ENCODE measurements at regions not wholly inside any gene's neighbourhood (a gene's known extent, or its start where the extent isn't known, plus 50 kb on each side); places are given as distances from the start of the nearest gene placed in this dataset.
A peak's percentile ranks its signal among the peaks of the same experiment; 100 is the strongest.

GRCh38 chr10:78815702-78816334, 252.9 kb upstream of the ZMIZ1 start:
- DNase-seq (ENCODE audit: low read depth) = peak; percentile 30
- TF ChIP-seq, protein P1, sequence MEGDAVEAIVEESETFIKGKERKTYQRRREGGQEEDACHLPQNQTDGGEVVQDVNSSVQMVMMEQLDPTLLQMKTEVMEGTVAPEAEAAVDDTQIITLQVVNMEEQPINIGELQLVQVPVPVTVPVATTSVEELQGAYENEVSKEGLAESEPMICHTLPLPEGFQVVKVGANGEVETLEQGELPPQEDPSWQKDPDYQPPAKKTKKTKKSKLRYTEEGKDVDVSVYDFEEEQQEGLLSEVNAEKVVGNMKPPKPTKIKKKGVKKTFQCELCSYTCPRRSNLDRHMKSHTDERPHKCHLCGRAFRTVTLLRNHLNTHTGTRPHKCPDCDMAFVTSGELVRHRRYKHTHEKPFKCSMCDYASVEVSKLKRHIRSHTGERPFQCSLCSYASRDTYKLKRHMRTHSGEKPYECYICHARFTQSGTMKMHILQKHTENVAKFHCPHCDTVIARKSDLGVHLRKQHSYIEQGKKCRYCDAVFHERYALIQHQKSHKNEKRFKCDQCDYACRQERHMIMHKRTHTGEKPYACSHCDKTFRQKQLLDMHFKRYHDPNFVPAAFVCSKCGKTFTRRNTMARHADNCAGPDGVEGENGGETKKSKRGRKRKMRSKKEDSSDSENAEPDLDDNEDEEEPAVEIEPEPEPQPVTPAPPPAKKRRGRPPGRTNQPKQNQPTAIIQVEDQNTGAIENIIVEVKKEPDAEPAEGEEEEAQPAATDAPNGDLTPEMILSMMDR (conservative IDR thresholded peaks at IDR 0.05; ENCODE audit: low read depth, low read length) = no peak
- no peak overlapping the region for H3K4me3 ChIP-seq (ENCODE audit: low read depth, low read length)

DNA sequence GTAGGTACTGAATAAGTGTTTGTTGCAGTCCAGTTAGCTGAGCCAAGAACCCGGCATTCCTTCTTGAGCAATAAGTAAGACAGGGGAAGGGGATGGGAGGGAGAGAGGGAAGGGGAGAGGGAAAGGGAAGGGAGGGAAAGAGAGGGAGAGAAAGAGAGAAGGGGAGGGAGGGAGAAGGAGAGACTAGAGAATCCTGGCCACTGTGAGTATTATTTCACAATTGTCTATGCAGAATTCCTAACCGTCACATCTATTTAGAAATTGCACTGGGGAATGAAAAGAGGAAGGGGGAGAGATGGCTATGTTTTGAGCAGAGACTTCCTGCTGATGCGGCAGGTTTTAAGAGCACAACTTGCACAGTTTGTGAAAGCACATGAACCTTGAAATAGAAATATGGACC, 251.4 kb upstream of the ZMIZ1 start:
- no peak for DNase-seq (ENCODE audit: low read depth)
- TF ChIP-seq, protein P1 (conservative IDR thresholded peaks at IDR 0.05; ENCODE audit: low read depth, low read length) = no peak
- H3K4me3 ChIP-seq (ENCODE audit: low read depth, low read length) = no peak overlapping the region

- no peak overlapping the region for H3K4me3 ChIP-seq (ENCODE audit: low read depth, low read length)
- no peak for DNase-seq (ENCODE audit: low read depth)
- TF ChIP-seq, protein P1 (conservative IDR thresholded peaks at IDR 0.05; ENCODE audit: low read depth, low read length) = no peak
Measured at GRCh38 chr10:78817804-78818203, 251.0 kb upstream of the ZMIZ1 start.

DNA sequence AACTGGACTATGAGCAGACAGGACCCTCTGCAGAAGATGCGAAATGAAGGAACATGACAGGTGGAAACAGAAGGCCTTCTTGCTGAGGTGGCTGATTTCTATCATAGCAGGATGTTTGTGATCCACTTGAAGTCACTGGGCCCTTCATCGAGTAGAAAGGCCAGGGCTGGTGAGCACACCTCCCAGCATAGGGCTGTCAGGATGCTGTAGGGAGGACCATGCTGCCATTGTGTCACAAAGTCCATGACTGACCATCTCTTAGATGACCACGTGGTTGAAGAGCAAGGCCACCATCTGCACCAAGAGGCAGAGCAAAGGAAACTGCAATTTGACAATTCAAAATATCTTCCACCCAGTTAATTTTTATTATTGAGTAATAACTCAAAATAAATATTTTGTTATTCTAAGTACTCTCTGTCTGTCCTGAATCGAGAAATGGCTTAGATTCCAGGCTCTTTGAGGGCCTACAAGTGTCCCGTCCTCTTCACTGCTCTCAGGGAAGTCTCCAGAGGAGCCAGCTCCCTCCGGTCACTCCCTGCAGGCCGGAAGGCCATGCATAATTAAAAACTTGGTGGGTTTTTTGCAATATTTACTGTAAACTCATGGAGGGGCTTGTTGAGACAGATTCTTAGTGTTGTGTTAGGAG, 249.3 kb upstream of the ZMIZ1 start:
- H3K4me3 ChIP-seq (ENCODE audit: low read depth, low read length) = no peak overlapping the region
- DNase-seq (ENCODE audit: low read depth) = no peak
- TF ChIP-seq, protein P1 (conservative IDR thresholded peaks at IDR 0.05; ENCODE audit: low read depth, low read length) = no peak

DNA sequence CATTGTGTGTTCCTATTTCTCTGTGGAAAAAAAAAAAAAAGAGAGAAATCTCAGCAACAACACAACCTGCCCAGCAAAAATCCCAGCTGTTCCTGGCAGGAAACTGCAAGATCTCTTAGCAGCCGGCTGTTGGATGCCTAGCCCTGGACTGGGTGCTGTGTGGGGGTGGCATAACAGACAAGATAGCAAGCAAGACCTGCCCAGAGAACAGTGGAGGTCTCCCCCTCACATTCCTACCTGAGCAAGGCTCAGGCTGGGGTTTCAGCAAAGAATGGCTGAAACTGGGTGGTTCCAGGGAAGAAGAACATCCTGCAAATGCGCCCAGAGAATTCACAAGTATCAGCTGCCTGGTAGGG, 248.8 kb upstream of the ZMIZ1 start:
- TF ChIP-seq, protein P1 (conservative IDR thresholded peaks at IDR 0.05; ENCODE audit: low read depth, low read length) = no peak
- no peak overlapping the region for H3K4me3 ChIP-seq (ENCODE audit: low read depth, low read length)
- DNase-seq (ENCODE audit: low read depth) = no peak

DNA sequence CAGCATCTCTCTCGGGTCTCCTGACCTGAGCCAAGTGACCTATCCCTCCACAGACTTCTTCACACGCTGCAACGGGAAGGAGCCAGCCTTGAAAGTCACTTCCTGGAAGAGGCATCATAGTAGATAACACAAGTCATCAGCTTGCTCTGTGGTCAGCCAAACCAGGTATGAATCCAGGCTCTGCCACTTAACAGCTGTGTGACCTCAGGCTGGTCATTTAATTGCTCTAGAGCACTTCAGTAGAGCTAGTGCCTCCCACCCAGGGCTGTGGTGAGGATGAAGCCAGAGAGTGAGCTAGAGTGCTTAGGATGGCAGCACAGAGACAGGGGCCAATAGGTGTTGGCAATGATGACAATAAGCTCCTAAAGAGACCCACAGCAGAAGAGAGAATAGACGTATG, 247.7 kb upstream of the ZMIZ1 start:
- TF ChIP-seq, protein P1 (conservative IDR thresholded peaks at IDR 0.05; ENCODE audit: low read depth, low read length) = no peak
- H3K4me3 ChIP-seq (ENCODE audit: low read depth, low read length) = no peak overlapping the region
- DNase-seq (ENCODE audit: low read depth) = no peak

Measured in epithelial cell of proximal tubule (primary cell).